ENCODE measurements at regions not wholly inside any gene's neighbourhood (a gene's known extent, or its start where the extent isn't known, plus 50 kb on each side); places are given as distances from the start of the nearest gene placed in this dataset.

DNA sequence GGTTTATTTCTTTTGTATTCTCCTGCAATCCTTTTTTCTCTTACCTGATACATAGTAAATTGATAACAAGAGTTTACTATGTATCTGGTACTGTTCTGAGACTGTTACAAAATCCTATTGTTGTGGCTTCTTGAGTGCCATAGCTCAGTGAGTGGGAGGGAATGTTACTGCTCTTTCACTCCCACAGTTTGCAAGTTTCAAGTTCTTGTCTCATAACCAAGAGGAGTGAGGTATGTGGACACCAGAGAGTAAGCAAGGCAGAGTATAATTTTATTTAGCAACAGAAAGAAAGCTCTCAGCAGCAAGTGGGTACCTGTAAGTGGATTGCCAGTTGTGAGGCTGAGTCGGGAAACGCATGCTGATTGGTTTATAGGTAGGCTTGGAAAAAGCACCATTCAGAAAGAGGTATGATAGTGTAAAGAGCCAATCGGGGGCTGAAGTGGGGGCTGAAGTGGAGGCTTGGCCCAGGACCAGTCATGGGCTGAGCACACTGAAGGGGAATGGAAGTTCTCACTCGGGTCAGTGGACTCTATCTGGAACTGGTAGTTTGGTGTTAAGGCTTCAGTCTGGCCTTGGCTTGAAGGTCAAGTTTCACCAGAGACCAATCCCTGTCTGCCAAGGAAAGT, 850.8 kb downstream of the TMTC2 start:
- H3K36me3 Mint-ChIP-seq (ENCODE audit: unreplicated experiment): no peaks in the 10 kb centered on the region

DNA sequence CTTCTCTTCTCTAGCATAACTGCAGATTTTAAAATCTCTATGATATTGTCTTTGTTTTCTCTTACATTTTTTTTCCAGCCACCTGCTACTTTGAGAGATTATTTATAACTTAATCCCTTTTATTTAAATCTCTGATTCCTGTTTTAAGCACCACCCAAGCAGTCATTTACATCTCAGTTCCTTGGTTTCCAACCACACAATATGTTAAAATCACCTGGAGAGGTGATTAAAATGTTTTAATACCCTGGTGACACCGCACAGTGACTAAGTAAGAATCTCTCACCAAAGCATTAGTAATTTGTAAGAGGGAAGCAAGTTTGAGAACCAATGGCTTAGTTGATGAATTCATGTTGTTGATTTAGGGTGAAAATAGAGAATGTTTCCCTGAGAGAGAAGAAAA, 849.8 kb downstream of the TMTC2 start:
- Mint-ChIP-seq H3K36me3 (ENCODE audit: unreplicated experiment) (no peaks in the 10 kb centered on the region), H3K4me3 (ENCODE audit: unreplicated experiment) (no peak overlapping the region), H3K27me3 (ENCODE audit: unreplicated experiment) (peaks cover 3% of the 10 kb centered on the region), H3K9me3 (ENCODE audit: unreplicated experiment) (no peaks in the 10 kb centered on the region), H3K4me1 (ENCODE audit: low read depth, unreplicated experiment) (no peaks in the 10 kb centered on the region), H3K27ac (ENCODE audit: unreplicated experiment) (no peak overlapping the region)
- TF ChIP-seq, protein P1, sequence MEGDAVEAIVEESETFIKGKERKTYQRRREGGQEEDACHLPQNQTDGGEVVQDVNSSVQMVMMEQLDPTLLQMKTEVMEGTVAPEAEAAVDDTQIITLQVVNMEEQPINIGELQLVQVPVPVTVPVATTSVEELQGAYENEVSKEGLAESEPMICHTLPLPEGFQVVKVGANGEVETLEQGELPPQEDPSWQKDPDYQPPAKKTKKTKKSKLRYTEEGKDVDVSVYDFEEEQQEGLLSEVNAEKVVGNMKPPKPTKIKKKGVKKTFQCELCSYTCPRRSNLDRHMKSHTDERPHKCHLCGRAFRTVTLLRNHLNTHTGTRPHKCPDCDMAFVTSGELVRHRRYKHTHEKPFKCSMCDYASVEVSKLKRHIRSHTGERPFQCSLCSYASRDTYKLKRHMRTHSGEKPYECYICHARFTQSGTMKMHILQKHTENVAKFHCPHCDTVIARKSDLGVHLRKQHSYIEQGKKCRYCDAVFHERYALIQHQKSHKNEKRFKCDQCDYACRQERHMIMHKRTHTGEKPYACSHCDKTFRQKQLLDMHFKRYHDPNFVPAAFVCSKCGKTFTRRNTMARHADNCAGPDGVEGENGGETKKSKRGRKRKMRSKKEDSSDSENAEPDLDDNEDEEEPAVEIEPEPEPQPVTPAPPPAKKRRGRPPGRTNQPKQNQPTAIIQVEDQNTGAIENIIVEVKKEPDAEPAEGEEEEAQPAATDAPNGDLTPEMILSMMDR (IDR thresholded peaks at IDR 0.05; ENCODE audit: partially characterized antibody, unreplicated experiment): no peak
- no peak for DNase-seq

More for the DNA sequence above, 850.8 kb downstream of the TMTC2 start:
- Mint-ChIP-seq H3K27ac (ENCODE audit: unreplicated experiment) (no peak overlapping the region), H3K27me3 (ENCODE audit: unreplicated experiment) (peaks cover 3% of the 10 kb centered on the region), H3K9me3 (ENCODE audit: unreplicated experiment) (no peaks in the 10 kb centered on the region), H3K4me1 (ENCODE audit: low read depth, unreplicated experiment) (no peaks in the 10 kb centered on the region), H3K4me3 (ENCODE audit: unreplicated experiment) (no peak overlapping the region)
- TF ChIP-seq, protein P1 (IDR thresholded peaks at IDR 0.05; ENCODE audit: partially characterized antibody, unreplicated experiment): no peak
- no peak for DNase-seq

DNA sequence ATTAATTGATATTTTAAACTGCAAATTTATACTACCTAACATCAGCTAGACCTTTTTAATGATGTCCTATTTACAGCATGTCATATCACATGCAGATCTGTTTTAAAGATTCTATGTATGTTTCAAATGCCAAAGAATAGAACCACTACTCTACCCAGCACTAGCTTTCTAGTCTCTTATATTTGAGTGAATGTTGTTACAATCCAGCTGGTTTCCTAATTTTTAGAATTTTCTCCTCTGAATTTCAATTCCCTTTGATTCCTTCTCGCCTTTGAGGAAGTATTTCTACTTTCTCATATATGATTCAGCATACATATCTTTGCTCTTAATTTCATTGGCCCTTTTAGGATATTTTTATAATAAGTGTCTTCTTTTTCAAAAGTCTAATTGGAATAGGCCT, 841.9 kb downstream of the TMTC2 start:
- no peaks in the 10 kb centered on the region for H3K27me3 Mint-ChIP-seq (ENCODE audit: unreplicated experiment)
- DNase-seq: no peak
- no peak overlapping the region for H3K27ac Mint-ChIP-seq (ENCODE audit: unreplicated experiment)

DNA sequence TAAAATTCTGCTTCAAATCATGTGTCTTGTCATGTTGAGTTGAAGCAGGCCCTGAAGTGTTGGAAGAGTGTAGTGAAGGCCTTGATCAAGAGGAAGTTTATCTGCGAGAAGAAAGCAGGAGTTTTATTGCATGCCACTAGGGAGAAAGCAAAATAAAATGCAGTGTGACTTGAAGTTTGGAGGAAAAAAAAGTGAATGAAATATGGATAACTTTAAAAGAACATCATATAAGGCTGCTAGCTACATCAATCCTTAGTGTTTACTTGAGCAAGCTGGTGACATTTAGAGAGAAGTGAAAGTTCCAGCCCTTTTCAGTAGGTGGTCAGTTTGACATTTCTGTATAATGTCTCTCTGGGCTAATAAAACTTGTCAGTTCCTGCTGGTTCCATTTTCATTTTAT, 841.1 kb downstream of the TMTC2 start:
- Mint-ChIP-seq H3K4me1 (ENCODE audit: low read depth, unreplicated experiment) (no peaks in the 10 kb centered on the region), H3K9me3 (ENCODE audit: unreplicated experiment) (no peaks in the 10 kb centered on the region), H3K27ac (ENCODE audit: unreplicated experiment) (no peak overlapping the region), H3K36me3 (ENCODE audit: unreplicated experiment) (no peaks in the 10 kb centered on the region), H3K4me3 (ENCODE audit: unreplicated experiment) (no peak overlapping the region), H3K27me3 (ENCODE audit: unreplicated experiment) (no peaks in the 10 kb centered on the region)
- TF ChIP-seq, protein P1 (IDR thresholded peaks at IDR 0.05; ENCODE audit: partially characterized antibody, unreplicated experiment): no peak
- DNase-seq: no peak

More for the DNA sequence above, 841.9 kb downstream of the TMTC2 start:
- Mint-ChIP-seq H3K4me3 (ENCODE audit: unreplicated experiment) (no peak overlapping the region), H3K4me1 (ENCODE audit: low read depth, unreplicated experiment) (no peaks in the 10 kb centered on the region), H3K9me3 (ENCODE audit: unreplicated experiment) (no peaks in the 10 kb centered on the region), H3K36me3 (ENCODE audit: unreplicated experiment) (no peaks in the 10 kb centered on the region)
- TF ChIP-seq, protein P1 (IDR thresholded peaks at IDR 0.05; ENCODE audit: partially characterized antibody, unreplicated experiment): no peak

DNA sequence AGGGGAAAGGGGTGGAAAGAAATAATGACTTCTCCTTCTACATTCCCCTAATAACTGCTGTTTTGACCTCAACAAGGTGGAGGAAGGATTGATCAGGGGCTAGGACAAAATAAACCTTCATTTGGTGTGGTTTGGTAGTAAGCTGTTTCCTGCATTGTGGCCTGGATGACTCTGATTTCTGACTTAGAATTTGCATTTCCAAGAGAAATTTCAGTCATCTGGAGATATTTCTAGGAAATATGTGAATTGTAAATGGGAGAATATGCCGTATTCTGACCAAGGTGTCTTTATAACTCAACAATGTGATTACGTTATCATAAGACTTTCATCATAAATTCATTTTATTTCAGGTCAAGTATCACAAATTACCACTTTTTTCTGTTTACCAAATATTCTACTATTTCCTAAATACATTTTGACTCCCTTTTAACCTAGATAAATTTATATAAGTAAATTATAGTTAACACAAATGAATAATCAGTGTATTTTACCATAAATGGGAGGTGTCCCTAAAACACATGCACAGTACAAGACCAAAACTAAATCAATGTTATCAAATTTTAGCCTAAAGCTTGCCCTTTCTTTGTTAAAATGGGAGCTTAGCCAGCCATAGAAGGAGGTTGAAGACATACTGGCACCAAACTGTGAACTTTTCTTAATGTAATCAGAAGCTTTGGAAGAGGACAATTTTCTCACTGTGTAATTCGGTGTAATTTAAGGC, 828.8 kb downstream of the TMTC2 start:
- TF ChIP-seq, protein P1 (IDR thresholded peaks at IDR 0.05; ENCODE audit: partially characterized antibody, unreplicated experiment): no peak
- Mint-ChIP-seq H3K4me3 (ENCODE audit: unreplicated experiment) (no peak overlapping the region), H3K4me1 (ENCODE audit: low read depth, unreplicated experiment) (no peaks in the 10 kb centered on the region), H3K36me3 (ENCODE audit: unreplicated experiment) (no peaks in the 10 kb centered on the region), H3K9me3 (ENCODE audit: unreplicated experiment) (no peaks in the 10 kb centered on the region), H3K27me3 (ENCODE audit: unreplicated experiment) (no peaks in the 10 kb centered on the region), H3K27ac (ENCODE audit: unreplicated experiment) (no peak overlapping the region)
- DNase-seq: no peak

Data from glutamatergic neuron (in vitro differentiated cells).